GM19328 (cell line): ENCODE measurements at regions not wholly inside any gene's neighbourhood (a gene's known extent, or its start where the extent isn't known, plus 50 kb on each side); places are given as distances from the start of the nearest gene placed in this dataset.
"Not testable (repeated sequence)": the region's sequence is repeated elsewhere in the genome, so short reads cannot be mapped to it uniquely, and the experiment has no call there.

Source experiments
- ATAC-seq: cut with Tn5 transposase; IDR thresholded peaks from one replicate; pipeline ENCODE4 v1.9.1; 2021; ENCODE audit warnings: mild to moderate bottlenecking, moderate library complexity; ENCODE audit not compliant: unreplicated experiment

DNA sequence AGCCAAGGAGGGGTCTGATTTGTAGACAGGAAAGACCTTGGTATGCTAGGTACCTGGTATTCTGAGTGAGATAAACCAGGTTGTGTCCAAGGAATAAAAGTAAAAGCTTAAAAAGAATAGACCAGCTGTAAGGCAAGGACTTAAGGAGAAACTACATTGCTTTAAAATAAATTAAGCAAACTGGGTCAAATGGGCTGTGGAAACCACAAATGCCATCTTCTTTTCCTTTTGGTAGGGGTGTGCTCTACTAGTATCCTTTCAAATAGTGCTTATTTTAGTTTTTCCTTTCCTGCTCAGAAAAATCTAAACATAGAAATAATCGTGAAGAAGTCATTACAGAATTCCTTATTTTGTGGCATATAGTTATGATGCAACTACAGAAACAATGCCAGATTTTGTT lies 138.6 kb upstream of the KLF12 start:
- ATAC-seq, result no peak

DNA sequence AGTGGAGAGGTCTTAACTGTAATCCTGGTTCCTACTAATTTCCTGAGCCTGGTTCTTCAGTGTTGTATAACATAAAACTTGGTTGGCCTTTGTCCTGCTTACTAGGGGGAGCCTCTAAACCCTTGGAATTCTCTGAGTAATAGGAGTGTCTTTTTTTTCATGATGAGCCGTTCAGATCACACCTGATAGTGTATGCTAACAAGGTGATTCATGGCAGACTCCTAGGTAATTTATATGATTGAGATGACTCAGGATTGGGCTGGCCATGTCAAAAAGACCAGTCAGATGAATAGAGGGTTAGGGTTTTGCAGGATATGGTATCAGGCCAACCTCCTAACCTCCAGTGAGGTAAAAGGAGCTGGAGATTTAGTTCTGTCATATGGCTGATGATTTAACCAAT lies 135.8 kb upstream of the KLF12 start:
- ATAC-seq, result no peak

DNA sequence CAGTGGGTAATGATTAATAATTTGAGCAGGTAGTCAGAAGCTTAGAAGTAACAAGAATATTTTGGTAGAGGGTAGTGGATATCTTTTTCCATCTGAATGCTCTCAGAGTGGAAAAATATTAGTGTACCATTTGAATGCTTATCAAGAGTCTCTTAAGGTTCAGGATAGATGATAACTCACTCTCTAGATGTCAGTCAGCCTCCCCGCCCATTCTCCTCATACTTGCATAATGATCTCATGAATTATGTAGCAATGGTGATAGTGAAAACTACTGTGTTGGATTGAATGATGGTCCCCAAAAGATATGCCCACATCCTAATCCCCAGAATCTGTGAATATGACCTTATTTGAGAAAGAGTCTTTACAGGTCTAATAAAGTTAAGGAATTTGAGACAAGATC lies 132.7 kb upstream of the KLF12 start:
- ATAC-seq, result no peak

DNA sequence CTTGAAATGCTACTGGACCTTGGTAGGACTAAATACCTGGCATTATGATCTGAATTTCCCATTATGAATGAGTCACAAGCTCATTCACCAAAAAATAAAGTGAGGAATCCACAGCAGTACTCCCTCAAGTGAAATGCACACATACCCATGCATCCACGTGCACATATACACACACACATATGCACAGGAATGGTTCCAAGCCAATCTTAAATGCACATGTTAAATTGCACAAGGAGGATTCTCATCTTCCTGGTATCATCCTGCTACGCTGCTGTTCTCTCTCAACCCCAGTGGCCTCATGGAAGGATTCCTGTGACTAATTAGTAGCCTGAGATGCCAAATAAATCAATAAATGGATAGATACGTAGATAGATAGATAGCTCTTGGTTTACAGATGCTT lies 132.1 kb upstream of the KLF12 start:
- ATAC-seq, result no peak

DNA sequence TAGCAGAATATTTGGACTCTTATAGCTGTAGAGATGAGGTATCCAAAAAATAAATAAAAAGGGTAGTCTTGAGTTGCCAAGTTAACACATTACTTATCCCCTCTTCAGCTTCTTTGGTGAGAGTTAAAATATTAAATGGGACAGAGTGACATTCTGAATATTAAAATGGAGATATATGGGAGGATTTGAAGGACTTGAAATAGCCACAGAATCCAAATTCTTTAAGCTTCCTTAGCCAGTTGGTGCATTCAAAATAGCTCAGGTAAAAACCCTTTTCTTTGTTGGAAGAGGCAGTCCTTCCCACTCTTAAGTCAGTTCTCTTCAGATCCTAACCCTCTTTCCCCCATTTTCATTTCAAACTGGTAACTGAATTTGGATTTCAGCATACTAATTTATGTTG lies 130.1 kb upstream of the KLF12 start:
- no peak for ATAC-seq

DNA sequence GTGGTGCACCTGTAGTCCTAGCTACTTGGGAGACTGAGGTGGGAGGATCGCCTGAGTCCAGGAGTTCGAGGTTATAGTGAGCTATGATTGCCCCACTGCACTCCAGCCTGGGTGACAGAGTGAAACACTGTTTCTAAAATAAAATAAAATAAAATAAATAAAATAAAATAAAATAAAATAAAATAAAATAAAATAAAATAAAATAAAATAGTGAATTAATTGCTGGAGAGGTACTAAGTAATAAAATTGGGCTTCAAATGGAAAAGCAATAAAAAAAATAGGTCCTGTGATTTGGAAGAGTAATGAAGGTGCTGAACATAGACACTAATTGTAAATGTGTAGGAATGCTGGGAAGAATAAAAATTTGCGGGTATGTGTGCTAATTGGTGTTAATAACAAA lies 126.2 kb upstream of the KLF12 start:
- not testable (repeated sequence) for ATAC-seq

DNA sequence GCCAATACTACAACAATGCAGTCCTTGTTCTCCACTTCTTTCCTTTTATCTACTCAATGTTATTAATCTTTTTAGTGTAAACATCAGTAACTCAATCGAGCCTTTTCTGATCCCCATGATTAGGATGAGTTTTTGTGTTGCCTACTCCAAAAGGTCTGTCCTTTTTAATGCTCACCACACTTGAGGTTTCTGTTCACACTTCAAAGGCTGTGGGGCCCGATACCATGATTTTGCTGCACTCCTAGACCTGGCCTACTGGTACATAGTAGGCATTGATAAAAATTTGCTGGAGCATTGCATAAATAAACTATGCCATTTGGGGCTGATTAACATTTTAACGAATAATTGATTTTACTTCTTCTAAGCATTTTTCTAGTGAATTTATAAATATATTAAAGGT lies 125.4 kb upstream of the KLF12 start:
- no peak for ATAC-seq

DNA sequence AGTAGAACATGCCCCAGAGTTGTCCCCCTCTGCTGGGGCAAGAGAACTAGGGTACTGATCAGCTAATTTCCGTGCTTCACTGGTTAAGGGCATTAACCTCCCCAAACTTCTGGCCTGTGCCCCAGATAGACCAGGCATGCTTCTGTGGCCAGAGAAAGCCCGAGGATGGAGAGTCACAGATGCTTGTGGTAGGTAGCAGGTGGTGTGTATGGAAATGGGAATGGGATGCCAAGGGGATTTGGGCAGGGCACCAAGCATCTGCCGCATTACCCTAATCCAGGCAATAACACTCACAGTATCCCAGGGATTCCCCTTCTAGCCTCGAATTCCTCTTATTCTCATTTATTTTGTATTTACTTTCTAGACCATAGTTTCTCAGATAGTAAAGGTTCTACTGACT lies 124.8 kb upstream of the KLF12 start:
- ATAC-seq, result no peak

DNA sequence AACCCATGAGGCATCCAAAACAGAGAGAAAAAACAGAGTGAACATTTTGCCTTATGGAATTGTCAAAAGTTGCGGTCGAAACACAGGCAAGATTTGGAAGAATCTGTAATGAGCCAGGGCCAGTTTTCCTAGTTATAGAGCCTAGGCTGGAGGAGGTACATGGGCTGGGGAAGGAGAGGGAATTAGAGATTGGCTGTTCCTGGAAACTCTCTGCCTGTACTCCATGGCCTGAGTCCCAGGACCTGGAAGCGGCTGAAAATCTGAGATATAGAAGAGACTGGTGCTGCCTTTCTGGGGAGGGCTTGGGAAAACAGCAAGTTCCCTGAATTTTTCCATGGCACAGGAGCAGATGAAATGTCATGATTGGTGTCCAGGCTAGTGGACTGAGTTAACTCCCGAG lies 122.8 kb upstream of the KLF12 start:
- no peak for ATAC-seq

DNA sequence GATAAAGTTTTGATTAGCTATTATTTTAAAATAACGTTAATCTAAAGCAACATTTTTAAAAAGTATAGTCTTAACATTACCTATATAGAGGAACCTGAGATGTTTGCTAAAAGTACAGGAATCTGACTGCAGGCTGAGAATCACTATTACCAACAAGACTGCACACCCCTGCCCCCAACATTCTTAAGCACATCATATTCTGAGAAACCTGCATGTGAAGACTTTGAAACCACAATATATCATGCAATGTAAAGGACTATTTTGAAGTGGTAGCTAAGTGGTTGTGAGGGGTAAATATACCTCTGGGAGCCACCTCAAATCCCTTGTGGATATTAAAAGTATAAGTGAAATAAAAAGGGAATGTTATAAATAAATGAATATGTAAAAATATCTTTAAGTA lies 119.0 kb upstream of the KLF12 start:
- no peak for ATAC-seq

DNA sequence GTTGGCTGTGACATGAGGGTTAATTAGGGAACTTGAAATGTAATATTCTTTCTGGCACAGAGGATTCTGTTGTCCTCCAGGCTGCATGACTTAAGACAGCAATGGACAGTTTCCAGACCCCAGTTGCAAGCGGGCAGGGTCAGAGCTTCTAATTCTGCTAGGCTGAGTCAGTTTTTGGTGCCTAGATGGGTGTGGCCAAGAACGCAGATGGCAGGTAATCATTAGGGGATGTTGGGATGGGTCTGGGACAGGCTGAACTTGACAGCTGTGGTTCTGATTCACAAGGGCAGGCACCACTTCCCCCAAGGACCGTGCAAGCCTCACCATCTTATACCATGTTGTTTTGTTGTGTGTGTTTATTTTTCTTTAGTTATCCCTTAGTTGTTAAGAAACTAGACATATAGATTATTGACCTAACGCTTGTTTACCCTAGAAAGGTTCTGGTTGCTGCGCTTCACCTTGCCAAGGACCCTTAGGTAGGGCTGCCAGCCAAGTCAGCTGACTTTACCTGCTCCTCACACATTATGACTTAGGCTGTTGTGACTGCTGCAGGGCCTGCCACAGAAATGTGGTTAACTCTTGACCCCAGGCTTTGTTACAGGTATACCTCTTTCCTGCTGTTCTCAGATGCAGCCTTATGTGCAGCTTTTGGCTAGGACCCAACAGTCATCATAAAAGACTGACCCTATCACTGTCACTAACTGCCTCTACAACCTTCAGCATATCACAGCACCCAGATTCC lies 117.7 kb upstream of the KLF12 start:
- no peak for ATAC-seq

DNA sequence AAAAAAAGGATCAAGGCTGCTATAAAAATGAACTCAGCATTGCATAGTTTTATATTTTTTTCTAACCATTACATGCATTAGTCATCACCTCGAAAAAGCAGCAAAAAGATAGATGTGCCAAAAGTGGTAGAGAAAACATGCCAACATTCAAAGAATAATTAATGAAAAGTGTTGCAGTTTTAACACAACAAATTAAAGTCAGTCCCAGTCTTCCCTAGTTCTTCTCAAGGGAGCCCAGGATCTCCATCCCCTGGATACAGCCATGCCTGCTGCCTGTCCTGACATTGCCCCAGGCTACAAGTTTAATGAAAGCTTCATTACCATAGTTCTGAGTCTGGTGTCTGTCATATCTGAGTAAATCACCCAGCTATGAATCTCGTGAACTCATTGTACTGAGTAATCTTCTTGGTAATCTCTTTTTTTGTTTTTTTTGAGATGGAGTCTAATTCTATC lies 116.6 kb upstream of the KLF12 start:
- ATAC-seq, result no peak

DNA sequence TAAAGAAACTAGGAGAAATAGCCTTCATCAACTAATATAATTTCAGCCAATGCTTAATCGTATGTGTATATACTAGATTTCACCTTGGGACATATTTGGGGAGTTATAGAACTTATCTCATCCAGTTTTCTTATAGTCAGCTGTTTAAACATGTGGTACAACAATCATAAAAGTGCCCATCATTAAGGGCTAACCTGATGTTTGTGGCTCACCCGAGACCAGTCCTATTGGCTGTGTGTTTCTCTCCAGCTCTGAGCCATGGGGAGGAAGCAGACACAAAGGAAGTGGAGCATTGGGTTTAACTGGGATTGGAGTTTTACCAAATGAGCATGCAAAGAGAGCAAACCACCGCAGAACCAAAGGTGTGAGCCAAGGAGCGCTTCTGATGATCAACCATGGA lies 114.3 kb upstream of the KLF12 start:
- ATAC-seq, result no peak

DNA sequence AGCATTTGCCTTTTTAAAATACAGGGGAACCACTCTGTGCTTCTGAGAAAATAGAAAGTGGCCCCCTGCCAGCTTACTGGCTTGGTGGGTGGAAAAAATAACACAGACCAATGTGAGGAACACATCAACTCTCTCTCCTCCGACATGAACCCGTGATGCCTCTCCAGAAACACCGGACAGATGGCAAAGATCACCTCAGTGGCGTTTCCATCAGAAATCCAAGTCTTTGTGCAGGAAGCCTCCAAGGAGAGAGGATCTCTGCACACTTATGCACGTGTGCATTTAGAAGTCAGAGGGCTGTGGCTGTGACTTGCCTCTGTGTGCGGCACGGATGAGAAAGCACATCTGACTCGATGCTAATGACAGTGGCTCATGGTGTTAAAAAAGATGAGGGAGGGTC lies 112.3 kb upstream of the KLF12 start:
- no peak for ATAC-seq

DNA sequence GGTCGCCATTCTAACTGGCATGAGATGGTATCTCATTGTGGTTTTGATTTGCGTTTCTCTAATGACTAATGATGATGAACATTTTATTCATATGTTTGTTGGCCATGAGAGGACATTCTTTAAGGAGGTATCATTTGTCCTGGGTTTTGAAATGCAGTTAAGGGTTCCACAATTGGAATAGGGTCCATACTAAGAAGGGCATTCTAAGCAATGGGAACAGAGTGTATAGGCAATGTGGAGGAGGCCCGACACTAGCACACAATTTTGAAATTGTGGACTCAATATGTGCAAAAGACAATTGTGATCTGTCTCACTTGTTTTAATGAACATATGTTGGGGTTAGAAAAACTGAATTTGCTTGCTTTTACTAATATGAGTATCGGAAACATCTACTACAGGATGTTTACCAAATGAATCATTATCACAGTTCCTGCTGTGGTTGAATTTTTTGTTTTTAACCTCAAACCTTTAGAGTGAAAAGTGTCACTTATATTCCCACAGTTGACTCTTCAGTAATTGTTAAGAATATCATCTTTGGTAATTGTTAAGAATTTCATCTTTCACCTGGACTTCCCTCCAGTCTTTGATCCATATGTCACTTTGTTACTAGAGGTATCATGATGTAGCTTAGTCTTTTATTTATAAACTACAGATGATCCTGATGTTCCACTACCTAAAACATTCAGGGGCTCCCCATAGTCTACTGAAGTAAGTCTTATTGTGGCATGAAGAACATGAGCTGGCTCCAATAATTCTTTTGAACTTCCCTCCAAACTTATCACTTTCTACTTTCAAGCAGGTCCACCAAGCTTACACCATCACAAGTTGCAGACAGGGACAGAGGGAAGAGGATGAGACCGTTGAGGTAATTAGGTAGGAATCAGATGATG lies 109.7 kb upstream of the KLF12 start:
- no peak for ATAC-seq

DNA sequence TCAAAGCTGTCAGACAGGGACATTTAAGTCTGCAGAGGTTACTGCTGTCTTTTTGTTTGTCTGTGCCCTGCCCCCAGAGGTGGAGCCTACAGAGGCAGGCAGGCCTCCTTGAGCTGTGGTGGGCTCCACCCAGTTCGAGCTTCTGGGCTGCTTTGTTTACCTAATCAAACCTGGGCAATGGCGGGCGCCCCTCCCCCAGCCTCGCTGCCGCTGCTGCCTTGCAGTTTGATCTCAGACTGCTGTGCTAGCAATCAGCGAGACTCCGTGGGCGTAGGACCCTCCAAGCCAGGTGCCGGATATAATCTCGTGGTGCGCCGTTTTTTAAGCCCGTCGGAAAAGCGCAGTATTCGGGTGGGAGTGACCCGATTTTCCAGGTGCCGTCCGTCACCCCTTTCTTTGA lies 107.1 kb upstream of the KLF12 start:
- ATAC-seq, result not testable (repeated sequence)

DNA sequence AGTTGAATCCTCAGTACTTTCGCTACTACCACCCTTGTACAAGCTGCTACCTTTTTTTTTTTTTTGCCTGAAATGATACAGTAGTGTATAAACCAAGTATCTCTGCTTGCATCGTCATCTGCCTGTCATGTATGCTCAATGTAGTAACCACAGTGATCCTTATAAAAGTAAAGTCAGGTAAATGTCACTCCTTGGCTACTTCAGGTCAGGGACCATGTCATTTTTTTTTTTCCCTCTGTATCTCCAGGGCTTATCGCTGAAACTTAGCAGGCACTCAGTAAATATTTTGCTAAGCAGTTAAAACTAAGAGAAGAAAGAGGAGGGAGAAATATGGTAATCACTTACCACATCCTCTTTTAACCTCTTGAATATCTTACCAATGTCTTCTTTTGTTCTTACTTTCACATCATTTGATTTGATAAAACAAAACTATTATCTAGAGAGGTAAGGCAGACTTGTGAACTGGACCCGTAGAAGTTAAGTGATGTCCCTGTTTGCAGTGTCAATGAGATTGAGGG lies 96.8 kb upstream of the KLF12 start:
- ATAC-seq, result no peak

DNA sequence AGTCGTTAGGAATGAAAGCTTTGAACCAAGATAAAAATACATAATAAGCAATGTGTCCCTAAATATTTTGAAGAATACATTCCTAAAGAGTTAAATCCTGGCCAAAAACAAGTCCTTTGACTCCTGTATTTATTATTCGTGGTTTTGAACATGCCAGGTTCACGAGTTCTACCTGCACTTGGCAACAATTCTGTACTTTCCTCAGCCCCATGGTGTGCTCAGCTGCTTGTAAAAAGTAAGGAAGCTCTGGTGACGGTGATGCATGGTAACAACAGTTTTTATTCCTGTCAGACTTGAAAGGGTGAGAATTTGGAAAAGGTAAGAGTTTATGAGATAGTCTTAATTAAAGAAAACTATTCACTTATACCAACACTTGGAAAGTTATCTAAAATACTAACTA lies 95.0 kb upstream of the KLF12 start:
- no peak for ATAC-seq

DNA sequence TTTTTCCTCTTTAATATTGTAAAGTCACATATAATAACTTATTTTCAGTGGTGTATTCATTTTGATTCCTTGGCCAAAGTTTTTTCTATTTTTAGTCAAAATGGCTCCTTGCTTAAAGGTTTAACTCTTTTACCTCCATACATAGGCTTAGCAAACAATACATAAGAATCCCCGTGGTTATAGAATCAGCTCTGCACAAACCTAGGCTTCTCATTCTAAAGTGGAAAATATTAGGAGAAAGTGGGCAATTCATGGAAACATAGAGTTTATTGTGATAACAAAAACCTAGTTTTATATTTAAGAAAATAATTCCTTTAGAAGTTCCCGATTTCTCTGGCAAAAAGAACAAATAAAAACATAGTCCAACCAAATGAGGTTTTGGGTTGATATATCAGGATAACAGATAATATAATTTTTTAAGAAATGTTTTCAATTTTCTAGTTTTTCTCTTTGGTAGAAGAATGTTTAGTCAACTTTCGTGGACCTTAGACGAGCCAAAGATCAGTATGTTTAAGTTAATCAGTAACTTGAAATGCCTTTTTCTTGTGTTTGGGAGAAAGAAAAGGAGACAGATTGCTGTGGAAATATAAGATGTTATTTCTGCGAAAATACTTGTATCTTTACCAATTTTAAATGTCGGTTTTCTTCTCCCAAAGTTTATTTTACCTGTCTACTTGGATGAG lies 93.4 kb upstream of the KLF12 start:
- no peak for ATAC-seq

DNA sequence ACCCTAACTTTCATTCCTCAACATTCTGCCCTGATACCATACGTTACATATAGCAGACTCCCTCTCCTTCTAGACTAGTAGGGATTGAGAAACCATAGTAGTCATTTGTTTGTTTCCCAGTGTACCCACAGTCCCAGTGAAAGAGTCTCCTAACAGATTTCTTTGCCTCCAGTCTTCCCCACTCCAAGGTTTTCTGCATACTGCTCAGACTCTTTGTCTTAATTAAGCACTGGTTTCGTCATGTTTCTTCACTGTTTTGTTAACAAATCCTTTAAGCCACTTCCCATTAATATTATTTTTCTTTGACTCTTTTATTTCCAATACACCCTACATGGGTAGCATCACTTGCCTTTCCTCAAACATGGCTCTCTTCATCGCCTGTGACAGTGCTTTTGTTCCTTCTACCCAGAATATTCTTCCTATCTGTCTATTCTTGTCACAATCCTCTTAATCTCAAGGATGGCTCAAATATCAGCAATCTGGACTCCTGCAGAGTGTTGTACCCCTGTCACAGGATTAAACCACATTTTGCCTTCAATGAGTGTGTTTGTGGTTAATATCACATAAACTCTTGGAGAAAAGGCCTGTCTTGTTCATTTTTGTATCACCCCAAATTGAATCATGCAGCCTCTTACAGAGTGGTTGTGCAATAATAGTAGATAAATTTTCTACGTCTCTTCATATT lies 92.7 kb upstream of the KLF12 start:
- no peak for ATAC-seq

DNA sequence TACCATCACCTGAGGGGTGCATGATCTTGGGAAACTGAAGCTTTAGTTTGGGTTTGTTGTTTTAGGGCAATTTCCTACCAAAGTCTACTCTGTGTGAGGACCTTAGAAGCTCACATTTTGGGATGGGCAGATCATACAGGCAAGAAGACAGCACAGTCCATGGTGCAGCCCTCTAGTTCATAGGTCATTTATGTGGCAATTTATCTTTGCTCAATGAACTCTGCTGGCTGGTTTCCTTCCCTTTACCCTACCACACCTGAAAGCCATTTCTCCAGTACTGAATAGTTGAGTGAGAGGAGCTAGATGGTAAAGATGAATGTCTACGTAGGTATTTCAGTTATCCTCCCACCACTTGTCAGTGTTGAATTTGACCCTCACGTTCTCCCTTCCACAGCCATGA lies 87.5 kb upstream of the KLF12 start:
- no peak for ATAC-seq
